EH (cell line): ENCODE measurements at regions not wholly inside any gene's neighbourhood (a gene's known extent, or its start where the extent isn't known, plus 50 kb on each side); places are given as distances from the start of the nearest gene placed in this dataset.
A peak's percentile ranks its signal among the peaks of the same experiment; 100 is the strongest.

Experiments used
- DNase-seq: peaks from one replicate; pipeline ENCODE4 v3.0.0-alpha.2; 2015; ENCODE audit warnings: low read depth

- DNase-seq, result no peak
These were observed 66.4 kb upstream of the DUSP22 start for GRCh38 chr6:225907-226306.

DNA sequence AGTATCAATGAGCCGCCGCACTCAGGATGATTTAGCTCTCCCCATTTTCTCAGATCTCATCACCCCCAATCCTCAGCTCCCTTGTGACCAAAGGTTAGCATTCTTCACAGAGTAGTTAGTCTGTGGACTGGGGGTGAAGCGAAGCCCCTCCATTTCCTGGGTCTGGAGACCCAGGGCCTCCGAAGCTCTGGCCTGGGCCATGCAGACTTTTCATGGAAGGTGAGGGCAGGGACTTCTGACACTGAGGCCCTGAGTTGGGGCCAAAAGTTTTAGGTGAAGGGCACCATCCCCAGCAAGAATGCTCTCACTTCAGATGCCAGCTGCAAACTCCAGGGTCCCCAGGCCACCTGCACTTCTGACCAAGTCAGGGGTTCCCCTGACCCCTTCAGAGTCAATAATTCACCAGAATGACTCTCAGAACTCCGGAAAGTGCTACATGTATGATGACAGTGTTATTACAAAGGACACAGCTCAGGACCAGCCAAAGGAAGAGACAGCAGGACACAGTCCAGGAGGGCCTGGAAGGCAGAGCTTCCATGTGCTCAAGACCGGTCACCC lies 65.7 kb upstream of the DUSP22 start:
- no peak for DNase-seq

DNA sequence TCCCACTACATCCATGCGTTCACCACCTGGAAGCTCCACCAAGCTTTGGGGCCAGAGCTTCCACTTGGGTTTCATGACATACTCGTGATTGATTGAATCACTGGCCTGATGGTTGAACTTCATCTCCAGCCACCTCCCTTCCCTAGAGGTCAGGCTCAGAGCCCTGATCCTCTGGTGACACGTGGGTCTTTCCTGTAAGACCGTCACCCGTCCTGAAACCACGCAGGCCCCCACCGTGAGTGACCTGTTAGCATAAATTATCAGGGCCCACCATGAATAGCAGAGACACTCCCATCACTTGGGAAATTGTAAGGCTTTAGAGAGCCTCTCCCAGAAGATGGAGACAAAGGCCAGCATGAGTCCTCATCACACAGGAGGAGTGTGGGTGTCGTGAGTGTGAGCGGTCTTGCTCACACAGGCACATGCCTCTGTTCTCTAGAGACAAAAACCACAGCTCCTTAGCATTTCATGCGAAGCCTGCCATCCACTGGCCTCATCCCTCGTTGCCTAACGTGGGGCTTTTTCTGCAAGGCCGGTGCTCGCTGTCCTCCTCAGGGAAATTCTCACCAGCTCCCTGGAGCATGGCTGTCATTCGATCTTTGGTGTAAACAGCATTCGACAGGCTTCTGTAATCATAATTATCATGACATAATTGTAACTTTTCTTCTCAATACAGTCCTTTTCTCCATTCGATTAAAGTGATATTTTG lies 65.1 kb upstream of the DUSP22 start:
- no peak for DNase-seq

DNA sequence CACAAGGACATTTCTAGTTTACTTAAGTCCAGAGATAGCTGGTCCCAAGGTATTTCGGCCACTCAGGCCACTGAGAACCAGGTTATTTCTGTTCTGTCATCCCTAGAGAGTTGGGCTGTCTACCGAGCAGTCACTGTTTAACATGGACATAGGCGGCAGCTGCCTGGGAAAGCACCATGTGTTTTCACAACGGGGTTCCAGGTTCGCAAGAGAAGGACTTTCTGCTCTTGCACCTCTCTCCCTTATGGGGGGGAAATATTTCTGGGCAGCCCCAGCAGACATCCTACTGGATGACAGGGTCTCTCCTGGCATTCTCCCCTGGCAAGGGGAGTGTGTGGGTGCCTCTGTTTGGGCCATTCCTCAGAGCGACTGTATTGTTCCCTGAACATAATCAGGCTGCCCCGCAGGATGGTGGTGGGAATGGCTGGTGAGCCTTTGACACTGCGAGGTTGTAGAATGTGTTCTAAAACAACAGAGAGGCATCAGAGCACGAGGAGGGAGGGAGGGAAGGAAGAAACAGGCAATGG lies 64.4 kb upstream of the DUSP22 start:
- DNase-seq, result no peak

GRCh38 chr6:228881-229651 lies 63.2 kb upstream of the DUSP22 start:
- DNase-seq, result no peak

- DNase-seq, result no peak
These were observed 60.5 kb upstream of the DUSP22 start for GRCh38 chr6:231779-232178.

GRCh38 chr6:232982-233640 lies 59.2 kb upstream of the DUSP22 start:
- no peak for DNase-seq

GRCh38 chr6:234706-235372 lies 57.4 kb upstream of the DUSP22 start:
- DNase-seq, result no peak

DNA sequence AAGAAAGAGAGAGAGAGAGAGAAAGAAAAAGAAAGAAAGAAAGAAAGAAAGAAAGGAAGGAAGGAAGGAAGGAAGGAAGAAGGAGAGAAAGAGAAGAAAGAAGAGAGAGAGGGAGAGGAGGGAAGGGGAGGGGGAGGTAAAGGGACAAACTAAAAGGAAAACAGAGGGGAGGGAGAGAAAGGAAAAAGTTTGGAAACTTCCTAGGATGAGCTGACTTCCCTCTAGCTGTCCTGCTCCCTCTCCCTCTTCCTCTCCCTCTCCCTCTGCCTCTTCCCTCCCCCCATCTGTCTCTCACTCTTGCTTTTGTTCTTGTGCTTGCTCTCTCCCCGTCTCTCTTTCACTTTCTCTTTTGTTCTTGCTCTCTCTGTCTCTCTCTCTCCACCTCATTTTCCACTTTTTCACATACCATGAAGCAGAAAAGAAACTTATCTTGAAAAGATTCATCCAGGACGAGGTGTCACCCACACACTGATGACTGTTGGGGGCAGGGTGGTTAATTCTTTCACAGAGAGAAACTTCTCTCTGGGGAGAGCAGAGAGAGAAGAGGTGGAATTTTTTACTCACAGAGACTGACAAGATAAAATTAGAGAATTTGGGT lies 56.4 kb upstream of the DUSP22 start:
- DNase-seq, result peak; percentile 50

GRCh38 chr6:236519-236918 lies 55.8 kb upstream of the DUSP22 start:
- DNase-seq, result no peak

DNA sequence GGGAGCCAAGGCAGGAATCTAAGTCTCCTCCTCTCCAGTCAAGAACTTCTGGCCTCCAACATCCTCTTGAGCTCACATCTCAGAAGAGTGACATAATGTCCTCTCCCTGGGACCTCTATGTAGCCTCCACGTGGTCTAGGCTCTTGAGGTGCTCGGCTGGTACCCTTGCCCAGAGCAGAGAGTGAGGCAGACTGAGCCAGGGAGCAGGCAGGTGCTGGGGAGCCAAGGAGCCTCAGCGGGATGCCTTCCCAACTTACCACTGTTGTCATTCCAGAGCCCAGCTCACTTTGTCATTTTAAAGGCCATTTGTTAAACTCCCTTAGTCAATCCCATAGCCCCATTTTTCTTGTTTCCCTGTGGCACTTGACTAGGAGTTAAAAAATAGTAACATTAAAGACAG lies 52.1 kb upstream of the DUSP22 start:
- no peak for DNase-seq

DNA sequence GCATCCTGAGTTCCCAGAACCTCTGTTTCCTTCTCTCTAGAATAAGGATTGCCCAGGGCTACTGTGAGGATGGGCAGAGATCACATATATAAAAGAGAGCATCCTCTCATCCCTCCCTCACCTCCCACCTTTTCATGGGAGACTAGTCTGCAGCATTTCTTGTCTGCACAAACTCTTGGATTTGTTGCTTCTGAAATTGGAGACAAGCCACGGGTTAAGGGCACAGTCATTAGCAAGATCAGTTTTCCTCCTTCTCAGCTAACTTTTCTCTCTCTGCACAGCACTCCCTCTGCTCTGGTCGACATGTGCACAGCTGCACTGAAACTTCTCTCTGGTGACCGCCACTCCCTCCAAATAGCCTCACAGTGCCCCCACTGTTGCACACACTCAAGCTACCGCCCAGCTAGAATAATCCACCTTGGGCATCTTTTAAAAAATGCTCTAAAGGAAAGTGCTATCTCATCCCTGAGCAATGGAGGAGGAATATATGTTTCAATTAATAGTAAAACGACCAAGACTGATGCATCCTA lies 50.9 kb upstream of the DUSP22 start:
- DNase-seq, result no peak
